SK-N-SH (cell line): ENCODE measurements at regions not wholly inside any gene's neighbourhood (a gene's known extent, or its start where the extent isn't known, plus 50 kb on each side); places are given as distances from the start of the nearest gene placed in this dataset.
"Not testable (repeated sequence)": the region's sequence is repeated elsewhere in the genome, so short reads cannot be mapped to it uniquely, and the experiment has no call there.

ENCODE experiments used
- CTCF ChIA-PET: fragments of 300-600, 350-600 bp; formaldehyde crosslinking; extraction: SDS; loops from one replicate; lab custom pipeline; 2021; lab: Yijun Ruan, JAX
- POLR2A ChIA-PET: fragments of 350-600 bp; sonication (Branson Sonifier 250); formaldehyde crosslinking; extraction: SDS; loops from one replicate; lab custom pipeline; 2020; ENCODE audit warnings: antibody characterized with exemption, inconsistent platforms; lab: Yijun Ruan, JAX
- DNase-seq: peaks from one replicate; pipeline ENCODE4 v3.0.0; 2012
- H2AFZ ChIP-seq: fragments of 200-600 bp; sonication (generic); 2 replicates; pipeline ENCODE4 v1.8.1; 2016; ENCODE audit warnings: antibody characterized with exemption, mild to moderate bottlenecking, low read depth
- H3F3A ChIP-seq: fragments of 200-600 bp; sonication (generic); replicated peaks from 2 replicates; pipeline ENCODE3; 2016; ENCODE audit warnings: antibody characterized with exemption, mild to moderate bottlenecking; ENCODE audit not compliant: insufficient read depth
- H3K27ac ChIP-seq, 2 experiments: fragments of 200-500 bp in 1 of 2; fragments of 200-600 bp in 1 of 2; sonication (Bioruptor generic) in 1 of 2; sonication (generic), shearing (Covaris generic) in 1 of 2; 2 replicates each; pipeline versions ENCODE4 v1.5.1 to v1.6.1; 2014 to 2016; ENCODE audit warnings: low read depth in 2 of 2, inconsistent platforms in 1 of 2, low read length in 1 of 2, mild to moderate bottlenecking in 1 of 2, mixed read lengths in 1 of 2
- H3K27me3 ChIP-seq: fragments of 200-600 bp; sonication (generic), shearing (Covaris generic); 2 replicates; pipeline ENCODE4 v1.6.1; 2016; ENCODE audit warnings: mixed run types; ENCODE audit not compliant: insufficient read depth
- H3K36me3 ChIP-seq, 2 experiments: fragments of 200-500 bp in 1 of 2; fragments of 200-600 bp in 1 of 2; sonication (Bioruptor generic) in 1 of 2; sonication (generic) in 1 of 2; replicated peaks in 1 of 2; 2 replicates each; pipeline versions ENCODE3 to v1.5.1; 2014 to 2016; ENCODE audit warnings: low read length in 1 of 2, mild to moderate bottlenecking in 1 of 2; ENCODE audit not compliant: insufficient read depth in 2 of 2, control insufficient read depth in 1 of 2
- H3K4me1 ChIP-seq, 2 experiments: fragments of 200-500 bp in 1 of 2; fragments of 200-600 bp in 1 of 2; sonication (Bioruptor generic) in 1 of 2; sonication (generic), shearing (Covaris generic) in 1 of 2; 2 replicates each; pipeline versions ENCODE4 v1.5.1 to v1.6.1; 2014 to 2016; ENCODE audit warnings: low read depth in 1 of 2, low read length in 1 of 2, mixed run types in 1 of 2; ENCODE audit not compliant: insufficient read depth in 2 of 2, control insufficient read depth in 1 of 2
- H3K4me2 ChIP-seq: fragments of 200-600 bp; sonication (generic), shearing (Covaris generic); 2 replicates; pipeline ENCODE4 v1.6.1; 2017; ENCODE audit warnings: mixed run types
- H3K4me3 ChIP-seq, 2 experiments: fragments of 200-500 bp in 1 of 2; fragments of 200-600 bp in 1 of 2; sonication (Bioruptor generic) in 1 of 2; sonication (generic), shearing (Covaris generic) in 1 of 2; 2 replicates each; pipeline versions ENCODE4 v1.5.1 to v1.8.1; 2014 to 2016; ENCODE audit warnings: low read depth in 2 of 2, inconsistent platforms in 1 of 2, low read length in 1 of 2, mild to moderate bottlenecking in 1 of 2, mixed read lengths in 1 of 2, moderate library complexity in 1 of 2
- H3K79me2 ChIP-seq: fragments of 200-600 bp; sonication (generic); 2 replicates; pipeline ENCODE4 v1.8.1; 2017; ENCODE audit warnings: mild to moderate bottlenecking; ENCODE audit not compliant: insufficient read depth
- H3K9ac ChIP-seq: fragments of 200-600 bp; sonication (generic); 2 replicates; pipeline ENCODE4 v1.6.1; 2017; ENCODE audit warnings: mixed run types
- H3K9me2 ChIP-seq: fragments of 200-600 bp; sonication (generic); 2 replicates; pipeline ENCODE4 v1.6.1; 2017; ENCODE audit warnings: mixed run types
- H3K9me3 ChIP-seq: fragments of 200-600 bp; sonication (generic); 2 replicates; pipeline ENCODE4 v1.6.1; 2017; ENCODE audit warnings: mixed run types, mild to moderate bottlenecking, moderate library complexity
- H4K20me1 ChIP-seq: fragments of 200-600 bp; sonication (generic); 2 replicates; pipeline ENCODE4 v1.6.1; 2017; ENCODE audit warnings: mild to moderate bottlenecking, mixed run types; ENCODE audit not compliant: insufficient read depth
- ELF1 ChIP-seq: IDR thresholded peaks from 2 replicates; pipeline ENCODE4 v1.4.0; 2012
- EZH2phosphoT487 ChIP-seq: fragments of 200-600 bp; sonication (generic); IDR thresholded peaks from 2 replicates; pipeline ENCODE4 v1.6.1; 2017; ENCODE audit warnings: low read depth, mixed run types, mild to moderate bottlenecking, antibody characterized with exemption, moderate library complexity, borderline replicate concordance
- GABPA ChIP-seq: IDR thresholded peaks from 2 replicates; pipeline ENCODE4 v1.4.0; 2012; ENCODE audit warnings: low read depth, mild to moderate bottlenecking
- GATA2 ChIP-seq: sonication (generic); formaldehyde crosslinking; IDR thresholded peaks from 2 replicates; pipeline ENCODE4 v1.5.0; 2020; ENCODE audit warnings: mild to moderate bottlenecking, missing genetic modification reagents
- NFIC ChIP-seq: IDR thresholded peaks from 2 replicates; pipeline ENCODE4 v1.4.0; 2012; ENCODE audit warnings: borderline replicate concordance
- NRF1 ChIP-seq: IDR thresholded peaks from 2 replicates; pipeline ENCODE4 v1.6.1; 2012; ENCODE audit warnings: low read depth, mild to moderate bottlenecking, low read length
- PBX3 ChIP-seq: IDR thresholded peaks from 2 replicates; pipeline ENCODE4; 2012
- POLR2AphosphoS5 ChIP-seq: IDR thresholded peaks from 2 replicates; pipeline ENCODE4 v1.6.1; 2012; ENCODE audit warnings: low read depth, low read length
- RXRA ChIP-seq: IDR thresholded peaks from 2 replicates; pipeline ENCODE4 v1.4.0; 2012; ENCODE audit warnings: low read depth, mild to moderate bottlenecking, borderline replicate concordance
- SIN3A ChIP-seq: IDR thresholded peaks from 2 replicates; pipeline ENCODE4 v1.6.1; 2012; ENCODE audit warnings: low read depth, mild to moderate bottlenecking, low read length, moderate library complexity, borderline replicate concordance
- SMC3 ChIP-seq: IDR thresholded peaks from 2 replicates; pipeline ENCODE4 v1.6.1; 2012; ENCODE audit warnings: low read depth, low read length, improper control_type of control experiment
- TAF1 ChIP-seq: IDR thresholded peaks from 2 replicates; pipeline ENCODE4 v1.6.1; 2012; ENCODE audit warnings: low read depth, mild to moderate bottlenecking, low read length, moderate library complexity, borderline replicate concordance
- ZBTB33 ChIP-seq: IDR thresholded peaks from 2 replicates; pipeline ENCODE4 v1.4.0; 2012; ENCODE audit warnings: low read depth, borderline replicate concordance
- WGBS: methylation state at CpG from one replicate; pipeline ENCODE4 v1.1.6; 2017; ENCODE audit warnings: low lambda C conversion rate; 5-methylcytosine and 5-hydroxymethylcytosine counted together
- TF ChIP-seq, protein P1 (sequence below): IDR thresholded peaks from 2 replicates; pipeline ENCODE4 v1.4.0; 2012; ENCODE audit warnings: low read depth, borderline replicate concordance

GRCh38 chr4:30867427-30867826 is 147.3 kb downstream of the PCDH7 start (continued):
- no peak for TF ChIP-seq PBX3
- TF ChIP-seq ELF1, result no peak
- TF ChIP-seq NRF1, result no peak
- no peak for TF ChIP-seq EZH2phosphoT487
- TF ChIP-seq, all 33 proteins: peak for 0

DNA sequence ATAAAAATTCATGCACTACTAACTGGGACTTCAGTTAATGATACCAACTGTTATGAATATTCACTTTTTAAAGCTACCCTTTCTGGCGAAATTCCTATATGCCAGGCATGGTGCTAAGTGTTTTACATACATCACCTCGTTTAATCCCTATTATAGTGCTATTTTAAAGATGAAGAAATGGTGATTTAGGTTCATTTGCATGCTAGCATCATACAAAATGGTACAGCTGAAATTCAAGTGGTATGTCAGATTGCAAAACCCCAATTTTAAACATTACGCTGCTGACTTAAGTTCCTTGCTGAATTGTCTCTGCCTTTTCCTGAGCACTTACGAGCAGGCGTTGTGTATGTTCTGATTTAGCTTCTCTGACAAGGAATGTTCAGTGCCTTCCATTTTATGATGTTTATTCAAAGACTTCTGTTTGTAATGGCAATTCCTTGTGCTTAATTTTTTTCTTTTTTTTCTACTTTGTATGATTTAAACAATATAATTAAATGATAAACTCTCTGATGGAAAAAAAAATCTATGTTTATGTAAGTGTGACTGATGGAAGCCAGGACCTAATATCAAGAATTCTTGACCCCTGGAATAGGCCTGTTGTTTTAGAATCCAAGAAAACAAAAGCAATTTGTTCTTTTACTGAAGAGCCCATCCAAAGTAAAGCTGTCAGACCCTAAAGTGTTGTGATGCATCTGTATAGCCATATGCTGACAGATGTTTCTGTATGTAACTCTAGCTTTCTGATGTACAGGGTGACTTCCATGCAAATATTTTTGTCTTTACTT is 148.1 kb downstream of the PCDH7 start:
- Histone ChIP-seq H4K20me1 (no peaks in the 10 kb centered on the region), H2AFZ (no peak overlapping the region), H3K36me3 (no peaks in the 10 kb centered on the region), H3K27me3 (no peaks in the 10 kb centered on the region)
- DNase-seq, result no peak
- TF ChIP-seq SMC3 (no peak), NFIC (no peak), SIN3A (no peak), GABPA (no peak)
- TF ChIP-seq, all 33 proteins: peak for 0
- 63% methylated on average over 5 of the region's 5 CpGs for WGBS
- no peak overlapping the region for H3K27ac ChIP-seq
- no peak overlapping the region for H3K4me3 ChIP-seq
- no peaks in the 10 kb centered on the region for H3K9me2 ChIP-seq
- H3K4me2 ChIP-seq, result no peak overlapping the region
- peaks cover 0 to 9% of the 10 kb centered on the region in 2 experiments; a peak in 2 of 4 replicates for H3K4me1 ChIP-seq
- ChIA-PET CTCF (no interaction called here), POLR2A (no interaction called here)
- H3K9ac ChIP-seq, result no peak overlapping the region
- H3F3A ChIP-seq, result peaks cover 4% of the 10 kb centered on the region
- no peaks in the 10 kb centered on the region for H3K9me3 ChIP-seq
- H3K79me2 ChIP-seq, result no peaks in the 10 kb centered on the region

DNA sequence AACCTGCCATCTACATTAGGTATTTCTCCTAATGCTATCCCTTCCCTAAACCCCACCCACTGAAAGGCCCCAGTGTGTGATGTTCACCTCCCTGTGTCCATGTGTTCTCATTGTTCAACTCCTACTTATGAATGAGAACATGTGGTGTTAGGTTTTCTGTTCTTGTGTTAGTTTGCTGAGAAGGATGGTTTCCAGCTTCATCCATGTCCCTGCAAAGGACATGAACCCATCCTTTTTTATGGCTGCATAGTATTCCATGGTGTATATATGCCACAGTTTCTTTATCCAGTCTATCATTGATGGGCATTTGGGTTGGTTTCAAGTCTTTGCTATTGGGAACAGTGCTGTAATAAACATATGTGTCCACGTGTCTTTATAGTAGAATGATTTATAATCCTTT is 149.2 kb downstream of the PCDH7 start:
- H3K36me3 ChIP-seq, result not testable (repeated sequence)
- WGBS, result 23% methylated on average over 1 of the region's 1 CpG

GRCh38 chr4:30870513-30870912 is 150.3 kb downstream of the PCDH7 start:
- H3K9me3 ChIP-seq, result no peaks in the 10 kb centered on the region
- no peaks in the 10 kb centered on the region for H3K36me3 ChIP-seq
- H3K27me3 ChIP-seq, result no peaks in the 10 kb centered on the region
- H3K79me2 ChIP-seq, result no peaks in the 10 kb centered on the region
- no peaks in the 10 kb centered on the region for H3F3A ChIP-seq
- no peaks in the 10 kb centered on the region for H3K9me2 ChIP-seq
- no peak for DNase-seq
- H3K9ac ChIP-seq, result no peak overlapping the region
- no peaks in the 10 kb centered on the region for H3K4me1 ChIP-seq
- no peak overlapping the region for H3K4me2 ChIP-seq
- ChIA-PET POLR2A (no interaction called here), CTCF (no interaction called here)
- 51% methylated on average over 2 of the region's 2 CpGs for WGBS
- no peaks in the 10 kb centered on the region for H4K20me1 ChIP-seq
- H3K27ac ChIP-seq, result no peak overlapping the region
- H2AFZ ChIP-seq, result no peak overlapping the region
- H3K4me3 ChIP-seq, result no peak overlapping the region
- no peak for TF ChIP-seq RXRA
- no peak for TF ChIP-seq SMC3
- TF ChIP-seq TAF1, result no peak
- TF ChIP-seq, protein P1, sequence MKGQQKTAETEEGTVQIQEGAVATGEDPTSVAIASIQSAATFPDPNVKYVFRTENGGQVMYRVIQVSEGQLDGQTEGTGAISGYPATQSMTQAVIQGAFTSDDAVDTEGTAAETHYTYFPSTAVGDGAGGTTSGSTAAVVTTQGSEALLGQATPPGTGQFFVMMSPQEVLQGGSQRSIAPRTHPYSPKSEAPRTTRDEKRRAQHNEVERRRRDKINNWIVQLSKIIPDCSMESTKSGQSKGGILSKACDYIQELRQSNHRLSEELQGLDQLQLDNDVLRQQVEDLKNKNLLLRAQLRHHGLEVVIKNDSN, result no peak
- no peak for TF ChIP-seq ZBTB33
- TF ChIP-seq GATA2 (CRISPR knock-in tag), result no peak
- no peak for TF ChIP-seq POLR2AphosphoS5

More for the DNA sequence above, 149.2 kb downstream of the PCDH7 start:
- H3F3A ChIP-seq, CTCF ChIA-PET, H3K4me1 ChIP-seq, H3K27me3 ChIP-seq, H4K20me1 ChIP-seq, H3K9ac ChIP-seq, H3K9me2 ChIP-seq, H3K27ac ChIP-seq, H3K4me3 ChIP-seq, H3K9me3 ChIP-seq, H3K4me2 ChIP-seq, H3K79me2 ChIP-seq, POLR2A ChIA-PET, DNase-seq, H2AFZ ChIP-seq: not testable (repeated sequence)
